B cell (primary cell): ENCODE measurements at regions not wholly inside any gene's neighbourhood (a gene's known extent, or its start where the extent isn't known, plus 50 kb on each side); places are given as distances from the start of the nearest gene placed in this dataset.
"Not testable (repeated sequence)": the region's sequence is repeated elsewhere in the genome, so short reads cannot be mapped to it uniquely, and the experiment has no call there.

Source experiments
- EZH2 ChIP-seq: IDR thresholded peaks from 2 replicates; pipeline ENCODE4 v1.6.1; 2012; ENCODE audit warnings: borderline replicate concordance, low read depth, mild to moderate bottlenecking, moderate library complexity, low read length; ENCODE audit not compliant: insufficient read depth, poor library complexity, severe bottlenecking
- TF ChIP-seq, protein P1 (sequence below): fragments of 200-600 bp; IDR thresholded peaks from one replicate; pipeline ENCODE4 v1.8.0; 2022; ENCODE audit warnings: antibody characterized with exemption, mild to moderate bottlenecking

GRCh38 chr21:10361214-10361736, 160.1 kb upstream of the TPTE start:
- TF ChIP-seq, protein P1, sequence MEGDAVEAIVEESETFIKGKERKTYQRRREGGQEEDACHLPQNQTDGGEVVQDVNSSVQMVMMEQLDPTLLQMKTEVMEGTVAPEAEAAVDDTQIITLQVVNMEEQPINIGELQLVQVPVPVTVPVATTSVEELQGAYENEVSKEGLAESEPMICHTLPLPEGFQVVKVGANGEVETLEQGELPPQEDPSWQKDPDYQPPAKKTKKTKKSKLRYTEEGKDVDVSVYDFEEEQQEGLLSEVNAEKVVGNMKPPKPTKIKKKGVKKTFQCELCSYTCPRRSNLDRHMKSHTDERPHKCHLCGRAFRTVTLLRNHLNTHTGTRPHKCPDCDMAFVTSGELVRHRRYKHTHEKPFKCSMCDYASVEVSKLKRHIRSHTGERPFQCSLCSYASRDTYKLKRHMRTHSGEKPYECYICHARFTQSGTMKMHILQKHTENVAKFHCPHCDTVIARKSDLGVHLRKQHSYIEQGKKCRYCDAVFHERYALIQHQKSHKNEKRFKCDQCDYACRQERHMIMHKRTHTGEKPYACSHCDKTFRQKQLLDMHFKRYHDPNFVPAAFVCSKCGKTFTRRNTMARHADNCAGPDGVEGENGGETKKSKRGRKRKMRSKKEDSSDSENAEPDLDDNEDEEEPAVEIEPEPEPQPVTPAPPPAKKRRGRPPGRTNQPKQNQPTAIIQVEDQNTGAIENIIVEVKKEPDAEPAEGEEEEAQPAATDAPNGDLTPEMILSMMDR: not testable (repeated sequence)
- TF ChIP-seq EZH2: not testable (repeated sequence)
